NB4 (cell line): ENCODE measurements at regions not wholly inside any gene's neighbourhood (a gene's known extent, or its start where the extent isn't known, plus 50 kb on each side); places are given as distances from the start of the nearest gene placed in this dataset.
"Not testable (repeated sequence)": the region's sequence is repeated elsewhere in the genome, so short reads cannot be mapped to it uniquely, and the experiment has no call there.

ENCODE experiments used
- MYC ChIP-seq: IDR thresholded peaks from 2 replicates; pipeline ENCODE4 v1.6.1; 2011; ENCODE audit warnings: low read depth, low read length
- POLR2A ChIP-seq: IDR thresholded peaks from 2 replicates; pipeline ENCODE4 v1.6.1; 2011; ENCODE audit warnings: mild to moderate bottlenecking; ENCODE audit not compliant: insufficient read length; ENCODE audit errors: extremely low read depth
- TF ChIP-seq, protein P1 (sequence below): IDR thresholded peaks from one replicate; pipeline ENCODE4 v1.5.1; 2012; ENCODE audit warnings: low read depth, low read length
- TF ChIP-seq, protein P2 (sequence below): IDR thresholded peaks from 2 replicates; pipeline ENCODE4 v1.6.1; 2011; ENCODE audit warnings: low read depth, low read length

DNA sequence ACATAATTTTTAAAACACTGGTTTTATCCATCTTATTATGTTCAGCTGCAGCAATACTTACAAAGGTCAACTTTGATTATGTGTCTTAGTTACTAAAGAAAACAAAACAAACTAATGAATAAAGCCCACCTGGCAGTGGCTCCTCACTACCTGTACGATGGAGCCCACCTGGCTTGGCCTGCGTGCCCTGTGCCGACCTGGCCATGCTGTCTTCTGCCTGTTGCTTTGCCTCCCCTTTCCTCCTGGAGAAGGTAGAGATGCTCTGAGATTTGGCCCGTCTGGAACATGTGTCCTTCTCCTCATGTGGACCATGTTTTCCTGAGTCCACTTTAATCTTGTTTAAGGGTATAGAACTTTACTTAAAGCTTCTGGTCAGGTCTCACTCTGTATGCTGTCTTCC, 1426.0 kb upstream of the DEFB115 start:
- TF ChIP-seq, protein P1, sequence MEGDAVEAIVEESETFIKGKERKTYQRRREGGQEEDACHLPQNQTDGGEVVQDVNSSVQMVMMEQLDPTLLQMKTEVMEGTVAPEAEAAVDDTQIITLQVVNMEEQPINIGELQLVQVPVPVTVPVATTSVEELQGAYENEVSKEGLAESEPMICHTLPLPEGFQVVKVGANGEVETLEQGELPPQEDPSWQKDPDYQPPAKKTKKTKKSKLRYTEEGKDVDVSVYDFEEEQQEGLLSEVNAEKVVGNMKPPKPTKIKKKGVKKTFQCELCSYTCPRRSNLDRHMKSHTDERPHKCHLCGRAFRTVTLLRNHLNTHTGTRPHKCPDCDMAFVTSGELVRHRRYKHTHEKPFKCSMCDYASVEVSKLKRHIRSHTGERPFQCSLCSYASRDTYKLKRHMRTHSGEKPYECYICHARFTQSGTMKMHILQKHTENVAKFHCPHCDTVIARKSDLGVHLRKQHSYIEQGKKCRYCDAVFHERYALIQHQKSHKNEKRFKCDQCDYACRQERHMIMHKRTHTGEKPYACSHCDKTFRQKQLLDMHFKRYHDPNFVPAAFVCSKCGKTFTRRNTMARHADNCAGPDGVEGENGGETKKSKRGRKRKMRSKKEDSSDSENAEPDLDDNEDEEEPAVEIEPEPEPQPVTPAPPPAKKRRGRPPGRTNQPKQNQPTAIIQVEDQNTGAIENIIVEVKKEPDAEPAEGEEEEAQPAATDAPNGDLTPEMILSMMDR, result not testable (repeated sequence)
- TF ChIP-seq POLR2A, MYC: not testable (repeated sequence)
- TF ChIP-seq, protein P2, sequence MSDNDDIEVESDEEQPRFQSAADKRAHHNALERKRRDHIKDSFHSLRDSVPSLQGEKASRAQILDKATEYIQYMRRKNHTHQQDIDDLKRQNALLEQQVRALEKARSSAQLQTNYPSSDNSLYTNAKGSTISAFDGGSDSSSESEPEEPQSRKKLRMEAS, result not testable (repeated sequence)
